HG03103 (cell line): ENCODE measurements at regions not wholly inside any gene's neighbourhood (a gene's known extent, or its start where the extent isn't known, plus 50 kb on each side); places are given as distances from the start of the nearest gene placed in this dataset.
"Not testable (repeated sequence)": the region's sequence is repeated elsewhere in the genome, so short reads cannot be mapped to it uniquely, and the experiment has no call there.

Source experiments
- ATAC-seq: cut with Tn5 transposase; IDR thresholded peaks from one replicate; pipeline ENCODE4 v1.9.1; 2021; ENCODE audit warnings: low read depth; ENCODE audit not compliant: unreplicated experiment

DNA sequence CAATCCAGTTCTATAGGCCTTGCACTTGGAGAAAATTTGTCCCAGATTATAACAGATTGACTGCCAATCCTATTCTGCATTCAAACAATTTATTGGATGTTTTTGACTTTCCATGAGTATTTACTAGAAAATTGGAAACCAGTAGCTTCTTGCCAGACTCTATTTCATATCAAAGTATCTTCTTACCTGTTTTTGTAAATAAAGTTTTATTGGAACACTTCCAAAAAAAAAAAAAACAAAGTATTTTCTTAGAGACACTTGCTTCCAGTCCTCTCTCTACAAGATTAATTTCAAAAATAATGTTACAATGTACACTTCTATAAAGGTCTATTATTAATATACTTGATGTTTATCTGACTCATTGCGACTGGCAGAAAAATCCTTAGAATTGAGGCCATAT is 209.2 kb upstream of the PCDH9 start:
- ATAC-seq: no peak

DNA sequence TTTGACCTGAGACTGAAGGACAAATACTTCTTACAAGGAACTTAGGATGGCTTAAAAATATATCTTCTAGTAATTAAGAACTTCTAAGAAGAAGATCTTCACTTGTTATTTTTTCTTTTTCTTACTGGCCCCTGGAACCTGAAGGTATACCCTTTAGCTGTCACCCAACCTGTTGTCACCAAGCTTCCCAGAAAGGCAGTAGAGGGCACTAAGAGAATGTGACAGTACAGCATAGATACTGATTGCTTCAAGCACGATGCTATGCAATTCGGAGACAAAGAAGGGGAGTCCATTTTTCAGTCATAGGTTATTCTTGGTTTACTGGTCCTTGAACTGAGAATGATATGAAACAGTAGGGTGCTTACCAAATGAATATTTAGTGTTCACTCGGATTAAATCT is 208.3 kb upstream of the PCDH9 start:
- ATAC-seq: no peak

DNA sequence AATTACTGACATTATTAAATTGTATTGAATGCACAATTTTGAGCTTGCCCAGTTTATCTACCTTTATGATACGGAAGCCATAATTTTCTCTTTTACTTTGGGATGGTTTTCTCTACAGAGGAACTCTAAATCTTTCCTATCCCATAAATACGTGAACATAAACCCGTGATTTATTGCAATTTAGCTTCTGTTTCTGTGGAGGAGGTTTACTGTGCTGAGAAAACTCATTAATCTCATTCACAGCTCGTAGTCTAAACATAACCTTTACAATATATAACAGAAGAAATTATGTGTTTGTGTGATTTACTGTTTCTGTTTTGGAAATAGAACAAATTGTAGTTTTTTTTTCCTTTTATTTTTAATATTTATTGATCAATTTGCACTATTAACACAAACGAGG is 207.1 kb upstream of the PCDH9 start:
- ATAC-seq: no peak

DNA sequence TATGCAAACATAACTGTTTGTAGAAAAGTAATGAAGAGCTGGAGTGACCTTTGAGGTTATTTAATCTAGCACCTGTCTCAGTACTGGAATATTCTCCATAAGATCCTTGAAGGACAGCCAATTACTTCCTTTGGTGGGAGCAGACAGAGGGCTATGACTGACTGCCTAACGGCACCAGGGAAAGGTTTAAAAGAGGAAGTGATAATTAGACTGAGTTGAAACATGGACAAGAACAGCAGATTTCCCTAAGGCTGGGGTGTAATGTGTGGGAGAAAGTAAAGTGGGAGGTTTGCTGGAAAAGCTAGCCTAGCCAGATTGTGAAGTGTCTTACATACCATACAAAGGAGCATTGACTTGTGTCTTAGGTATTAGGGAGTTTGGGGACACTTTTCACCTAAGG is 191.3 kb upstream of the PCDH9 start:
- ATAC-seq: no peak

DNA sequence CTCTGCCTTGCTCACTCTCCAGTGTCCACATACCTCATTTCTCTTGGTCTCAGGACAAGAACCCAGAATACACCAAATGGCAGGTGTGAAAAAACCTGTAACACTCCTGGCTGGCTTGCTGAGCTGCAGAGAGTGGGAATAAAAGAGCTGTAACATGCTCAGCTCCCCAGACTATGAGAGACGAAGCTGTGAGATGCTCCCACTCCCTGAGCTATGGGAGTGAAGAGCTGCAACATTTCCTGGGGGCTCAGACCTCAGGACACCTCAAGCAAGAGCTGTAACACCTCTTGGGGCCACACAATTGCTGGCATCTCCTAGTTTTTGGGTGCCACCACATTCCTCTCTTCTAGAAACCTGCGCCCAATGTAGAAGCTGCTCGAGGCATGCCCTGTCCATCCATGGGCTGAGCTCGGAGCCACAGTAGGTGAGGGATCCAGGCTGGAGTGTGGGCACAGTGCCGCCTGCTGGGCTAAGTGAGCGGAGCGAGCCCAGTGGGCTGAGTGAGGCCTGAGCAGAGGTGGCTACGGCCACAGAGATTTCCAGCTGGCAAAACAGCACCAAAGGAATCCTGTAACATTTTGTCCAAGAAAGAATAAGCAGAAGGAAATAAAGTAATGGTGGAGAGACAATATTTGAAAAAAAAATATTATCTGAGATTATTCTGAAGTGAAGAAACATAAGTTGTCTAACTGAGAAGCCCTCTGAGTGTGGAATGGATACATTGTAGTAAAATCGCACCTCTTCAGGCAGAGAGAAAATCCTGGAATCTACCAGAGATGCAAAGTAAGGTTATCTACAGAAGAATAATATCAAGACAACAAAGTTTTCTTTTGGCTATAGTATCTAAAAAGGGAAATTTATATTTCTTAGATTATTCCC is 186.2 kb upstream of the PCDH9 start:
- ATAC-seq: peak; percentile 96

DNA sequence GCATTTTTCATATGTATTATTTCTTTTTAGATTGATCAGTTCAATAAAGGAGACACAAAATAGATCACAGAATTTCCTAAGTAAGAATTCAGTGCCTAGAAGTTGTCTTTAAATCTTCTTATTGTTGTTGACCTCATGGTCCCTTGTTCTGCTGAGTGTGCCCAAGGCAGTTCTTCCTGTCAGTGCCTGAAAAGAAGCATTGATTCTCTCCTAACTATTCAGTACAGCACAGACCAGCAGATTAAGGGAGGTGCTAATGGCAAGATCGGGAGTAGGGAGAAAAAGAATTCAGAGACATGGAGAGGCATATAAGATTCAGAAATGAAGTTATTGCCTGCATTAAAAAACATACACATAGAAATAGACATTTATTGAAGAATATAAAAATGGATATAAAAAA is 180.5 kb upstream of the PCDH9 start:
- no peak for ATAC-seq

DNA sequence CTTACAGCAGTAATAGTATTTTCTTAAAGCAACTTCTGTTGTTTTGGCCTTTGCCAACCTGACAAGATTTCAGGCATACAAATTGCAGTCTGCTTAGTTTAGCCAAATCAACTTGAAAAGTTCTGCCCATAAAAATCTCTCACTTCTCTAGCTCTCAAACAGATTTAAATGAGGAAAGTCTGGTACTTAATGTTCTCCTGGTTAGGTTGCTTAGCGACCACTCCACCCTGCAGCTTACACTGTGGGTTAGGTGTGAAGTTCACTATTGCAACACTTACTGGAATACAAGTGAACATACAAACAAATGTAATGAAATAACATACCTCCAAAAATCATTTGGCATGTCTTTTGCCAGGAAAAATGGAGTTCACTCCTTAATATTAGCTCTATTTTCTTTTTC is 178.7 kb upstream of the PCDH9 start:
- no peak for ATAC-seq

DNA sequence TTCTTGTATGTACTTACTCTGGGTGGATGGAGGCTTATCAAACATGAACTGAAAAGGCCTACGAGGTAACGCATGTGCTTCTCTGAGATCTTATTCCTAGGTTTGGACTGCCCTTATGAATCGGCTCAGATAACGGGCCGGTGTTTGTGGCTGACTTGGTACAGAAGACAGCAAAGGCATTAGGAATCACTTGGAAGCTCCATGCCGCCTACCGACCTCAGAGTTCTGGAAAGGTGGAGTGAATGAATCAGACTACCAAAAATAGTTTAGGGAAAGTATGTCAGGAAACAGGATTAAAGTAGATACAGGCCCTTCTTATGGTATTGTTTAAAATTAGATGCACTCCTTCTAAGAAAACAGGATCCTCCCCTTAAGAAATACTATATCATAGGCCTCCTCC is 172.4 kb upstream of the PCDH9 start:
- ATAC-seq: no peak

DNA sequence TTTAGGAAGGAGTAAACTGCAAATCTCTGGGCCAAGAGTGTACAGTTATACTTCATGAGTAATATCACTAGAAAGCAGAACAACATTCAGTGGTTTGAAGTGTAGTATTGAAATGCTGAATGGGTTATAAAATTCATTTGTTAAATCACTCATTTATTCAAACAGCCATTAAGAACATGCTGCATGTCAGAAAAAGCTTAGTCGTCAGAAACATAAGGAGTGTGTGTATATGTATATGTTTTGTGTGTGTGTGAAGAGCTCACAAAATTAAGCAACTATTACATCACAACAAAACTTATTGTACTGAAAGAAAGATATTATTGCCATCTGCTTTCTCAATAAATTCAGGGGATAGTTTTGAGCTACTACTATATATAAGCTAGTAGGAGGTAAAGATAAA is 165.4 kb upstream of the PCDH9 start:
- ATAC-seq: no peak

DNA sequence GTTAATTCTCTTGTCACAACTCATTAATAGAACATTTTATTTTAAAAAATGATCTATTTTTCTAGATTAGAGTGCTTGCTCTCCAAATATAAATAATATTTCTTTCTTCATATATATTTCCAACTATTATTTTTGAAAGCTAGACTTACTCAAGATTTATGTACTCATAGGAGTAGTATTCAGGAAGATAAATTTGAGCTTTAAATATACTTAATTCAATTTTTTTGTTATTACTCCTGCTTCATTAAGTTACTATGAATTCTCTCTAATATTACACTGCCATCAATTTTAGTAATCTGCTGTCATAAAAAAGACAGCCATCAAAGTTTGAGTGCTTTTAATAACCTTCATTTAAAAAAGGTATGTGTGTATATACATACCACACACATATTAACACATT is 161.9 kb upstream of the PCDH9 start:
- ATAC-seq: no peak

DNA sequence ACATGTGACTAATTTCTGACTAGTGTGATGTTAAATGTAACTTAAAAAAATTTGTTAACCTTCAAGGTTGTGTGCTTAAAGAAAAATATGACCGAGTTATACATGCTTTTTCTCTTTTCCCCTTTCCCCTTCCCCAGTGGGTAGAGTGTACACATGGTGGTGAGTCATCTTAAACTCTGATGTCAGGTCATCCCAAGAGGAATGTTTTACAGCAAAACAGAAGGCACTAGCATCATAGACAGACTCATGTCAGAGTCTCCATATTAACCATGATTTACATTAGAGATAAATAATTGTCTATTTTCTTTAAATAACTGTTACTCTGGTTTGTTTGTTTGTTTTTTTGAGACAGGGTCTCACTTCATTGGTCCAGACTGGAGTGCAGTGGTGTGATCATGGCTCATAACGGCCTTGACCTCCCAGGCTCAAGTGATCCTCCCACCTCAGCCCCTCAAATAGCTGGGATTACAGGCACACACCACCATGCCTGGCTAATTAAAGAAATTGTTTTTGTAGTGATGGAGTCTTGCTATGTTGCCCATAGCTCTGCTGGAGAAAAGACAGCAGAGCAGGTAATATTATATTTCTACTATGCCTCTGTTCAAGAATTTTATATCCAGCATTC is 160.4 kb upstream of the PCDH9 start:
- no peak for ATAC-seq

DNA sequence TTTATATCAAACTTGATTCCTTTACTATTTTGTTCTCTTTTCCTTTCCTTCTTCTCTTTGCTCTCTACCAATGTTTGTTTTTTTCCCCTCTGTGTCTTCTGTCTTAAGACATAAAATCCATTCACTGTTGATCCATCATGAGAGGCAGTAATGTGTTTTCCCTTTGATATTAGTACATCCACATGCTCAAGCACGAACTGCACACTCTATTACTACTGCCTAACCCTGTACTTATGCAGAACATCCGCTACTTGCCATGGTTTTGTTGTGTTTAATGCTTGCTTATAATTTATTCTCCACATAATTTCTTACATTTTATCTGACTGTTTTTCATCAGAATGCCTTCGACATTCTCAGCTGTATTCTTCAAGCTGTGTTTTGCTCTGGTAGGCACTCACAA is 159.0 kb upstream of the PCDH9 start:
- no peak for ATAC-seq

DNA sequence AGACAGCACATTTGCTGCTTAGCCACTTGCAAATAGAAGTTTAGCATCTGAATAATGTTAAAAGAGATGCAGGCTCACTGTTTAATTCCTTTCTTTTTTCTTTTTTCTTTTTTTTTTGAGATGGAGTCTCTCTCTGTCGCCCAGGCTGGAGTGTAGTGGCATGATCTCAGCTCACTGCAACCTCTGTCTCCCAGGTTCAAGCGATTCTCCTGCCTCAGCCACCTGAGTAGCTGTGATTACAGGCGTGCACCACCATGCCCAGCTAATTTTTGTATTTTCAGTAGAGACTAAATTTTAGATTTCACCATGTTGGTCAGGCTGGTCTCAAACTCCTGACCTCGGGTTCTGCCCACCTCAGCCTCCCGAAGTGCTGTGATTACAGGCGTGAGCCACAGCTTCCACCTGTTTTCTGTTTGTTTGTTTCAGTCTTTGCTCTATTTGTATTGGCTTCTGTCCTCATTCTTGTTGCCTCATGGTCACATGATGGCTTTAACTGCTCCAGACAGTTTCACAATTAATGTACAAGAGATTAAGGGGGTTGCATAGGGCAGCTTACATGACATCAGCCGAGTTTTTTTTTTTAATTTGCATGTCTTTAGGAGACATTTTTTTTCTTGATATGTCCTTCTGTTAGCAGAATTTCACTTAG is 153.1 kb upstream of the PCDH9 start:
- ATAC-seq: not testable (repeated sequence)

DNA sequence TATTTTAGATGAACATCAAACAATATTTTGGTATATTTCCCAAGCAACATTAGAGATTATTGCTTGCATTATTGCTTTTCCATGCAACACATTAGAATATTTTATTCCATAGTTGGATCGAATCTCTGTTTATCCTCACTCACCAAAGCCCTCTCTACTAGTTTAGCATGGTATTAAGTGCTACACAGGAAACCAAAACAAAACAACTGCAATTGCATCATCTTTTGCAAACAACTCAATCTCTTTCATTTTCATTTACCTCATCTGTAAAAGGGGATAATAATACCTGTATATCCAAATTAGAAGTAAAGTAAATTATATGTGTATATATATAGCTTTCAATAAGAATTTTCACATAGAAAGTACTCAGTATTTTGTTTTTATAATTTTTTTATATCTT is 147.8 kb upstream of the PCDH9 start:
- ATAC-seq: no peak

DNA sequence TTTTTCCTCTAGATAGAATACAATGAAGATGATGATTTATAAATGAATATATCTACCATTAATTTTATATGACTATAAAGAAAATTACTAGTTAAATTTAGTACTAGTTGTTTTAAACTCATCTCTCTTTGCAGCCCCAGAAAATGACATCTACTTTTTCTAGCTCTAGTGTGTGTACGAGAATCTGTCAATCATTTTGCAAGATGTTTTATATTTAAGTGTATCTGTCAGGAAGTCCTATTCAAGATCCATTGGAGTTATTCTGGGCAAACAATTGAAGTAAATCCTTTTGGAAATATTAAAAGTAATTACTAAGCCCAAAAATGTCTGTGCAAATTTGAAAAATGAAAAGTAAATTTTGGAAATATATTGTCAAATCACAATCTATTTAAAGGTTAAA is 144.3 kb upstream of the PCDH9 start:
- ATAC-seq: no peak

DNA sequence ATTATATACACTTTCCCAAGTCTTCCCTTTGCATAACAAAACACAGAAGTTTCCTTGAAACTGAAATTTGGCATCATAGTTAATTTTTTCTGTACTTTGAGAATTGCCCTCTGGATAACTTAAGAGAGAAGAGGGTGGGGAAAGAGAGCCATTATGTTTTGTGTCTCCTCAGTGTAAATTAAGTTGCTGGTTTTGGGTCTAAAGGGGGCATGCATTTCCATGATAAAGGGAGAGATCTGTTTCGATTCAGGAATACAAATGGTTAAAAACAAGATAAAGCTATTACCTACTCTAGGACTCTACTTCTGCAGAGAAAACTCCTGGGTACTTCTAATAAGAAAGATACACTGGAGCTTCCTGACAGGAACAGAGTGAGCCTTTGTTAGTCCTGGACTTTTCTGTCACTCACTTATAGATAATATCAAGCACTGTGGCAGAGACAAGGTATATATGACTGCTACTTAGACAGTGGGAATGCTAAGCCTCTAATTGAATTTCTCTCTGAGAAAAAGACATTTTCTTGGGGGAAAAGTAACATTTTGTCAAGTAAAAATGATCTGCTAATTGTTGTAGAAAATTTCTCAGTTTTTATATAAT is 142.8 kb upstream of the PCDH9 start:
- no peak for ATAC-seq

DNA sequence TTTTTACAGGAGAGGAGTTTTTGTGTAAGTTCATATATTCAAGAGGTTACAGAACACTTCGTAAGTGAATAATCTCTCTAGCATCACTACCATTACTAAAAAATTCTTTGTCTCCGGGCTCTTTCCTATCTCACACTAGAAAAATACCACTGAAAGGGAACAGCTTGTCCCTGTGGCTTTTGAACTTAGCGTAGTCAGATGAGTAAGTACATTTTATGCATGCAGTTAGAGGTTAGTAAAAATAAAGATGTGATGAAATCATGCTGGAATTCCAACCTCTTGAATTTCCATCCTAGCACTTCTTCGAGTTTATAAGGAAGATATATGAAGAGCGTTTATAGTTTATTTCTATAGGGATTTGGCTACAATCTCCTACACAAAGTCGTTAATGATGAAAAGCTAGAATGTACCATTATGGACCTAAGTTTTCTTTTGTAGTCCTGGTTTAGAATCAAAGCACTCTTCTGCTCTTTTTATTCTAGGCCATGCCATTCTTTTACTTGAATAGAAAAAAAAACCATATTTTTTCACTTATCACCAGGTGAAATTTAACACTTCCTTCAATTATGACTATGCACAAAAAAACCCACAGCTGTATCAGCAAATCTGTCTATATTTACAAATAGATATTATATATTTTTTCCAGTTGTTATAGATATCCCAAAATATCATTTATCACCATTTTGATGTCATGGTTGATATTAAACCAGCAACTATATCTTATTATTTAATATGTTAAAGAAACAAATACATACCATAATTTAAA is 139.9 kb upstream of the PCDH9 start:
- no peak for ATAC-seq

DNA sequence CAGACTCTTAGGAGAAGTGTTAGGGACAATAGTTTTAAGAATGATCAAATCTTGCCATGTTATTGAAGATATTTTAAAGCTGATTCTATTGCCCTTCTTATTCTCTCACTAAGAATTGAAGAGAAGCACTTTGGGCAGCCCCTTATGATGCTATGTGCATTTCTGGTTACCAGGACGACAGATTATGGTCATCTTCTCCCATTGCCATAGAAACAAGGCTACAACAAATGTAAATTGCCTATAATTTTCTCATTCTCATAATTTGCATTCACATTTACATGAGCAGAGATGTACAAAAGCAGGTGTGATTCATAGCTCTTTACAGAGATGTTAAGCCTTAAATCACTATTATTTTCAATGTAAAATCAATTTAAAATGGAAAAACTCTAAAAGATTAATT is 137.3 kb upstream of the PCDH9 start:
- no peak for ATAC-seq

DNA sequence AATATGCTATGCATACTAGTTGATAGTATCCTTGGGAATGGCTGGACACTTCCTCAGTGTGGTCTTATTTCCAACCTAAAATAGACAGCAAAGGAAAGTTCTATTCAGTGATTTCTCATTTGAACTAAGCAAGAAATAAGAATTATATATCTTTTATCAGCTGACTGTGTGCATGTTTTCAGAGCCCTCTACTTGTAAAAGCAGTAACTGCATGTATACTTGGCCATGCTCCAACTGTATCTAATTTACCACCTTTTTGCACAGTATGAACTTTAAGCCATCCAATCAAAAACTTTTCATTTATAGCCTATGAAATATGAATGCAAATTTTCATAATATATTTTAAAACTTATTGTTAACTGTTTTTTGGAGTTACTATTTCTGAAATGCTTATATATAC is 136.4 kb upstream of the PCDH9 start:
- ATAC-seq: no peak

DNA sequence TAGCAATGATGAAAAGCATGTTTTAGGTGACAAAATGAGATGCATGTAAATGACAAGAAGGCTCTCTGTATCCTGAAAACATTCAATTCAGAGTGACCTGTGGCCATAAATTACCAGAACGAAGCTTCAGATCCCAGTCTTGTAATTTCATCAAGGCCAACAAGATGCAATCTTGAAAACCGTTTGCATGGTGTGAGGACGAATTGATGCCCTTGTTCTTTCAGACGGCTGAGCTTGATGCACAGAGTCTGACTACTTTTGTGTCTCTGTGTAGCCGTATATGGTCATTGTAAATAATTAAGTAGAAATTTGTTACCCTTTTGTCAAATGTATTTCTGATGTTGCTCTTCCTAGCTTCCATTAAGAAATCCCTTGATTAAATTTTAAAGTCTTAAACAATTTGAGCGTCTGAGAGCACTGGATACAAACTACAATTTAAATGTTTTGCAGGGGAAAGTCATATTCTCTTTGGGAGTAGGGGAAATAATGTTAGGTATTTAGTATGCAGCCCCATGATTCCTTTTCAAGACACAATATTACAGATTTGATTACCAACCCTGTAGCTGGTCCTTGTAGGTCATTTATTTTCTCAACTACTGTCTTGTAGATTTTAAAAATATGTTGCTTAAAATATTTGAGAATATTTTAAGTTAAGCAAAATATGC is 125.8 kb upstream of the PCDH9 start:
- no peak for ATAC-seq
